Activated CD8-positive, alpha-beta memory T cell treated with anti-CD3 and anti-CD28 coated beads for 48 hours (primary cell): ENCODE measurements at regions not wholly inside any gene's neighbourhood (a gene's known extent, or its start where the extent isn't known, plus 50 kb on each side); places are given as distances from the start of the nearest gene placed in this dataset.
"Not testable (repeated sequence)": the region's sequence is repeated elsewhere in the genome, so short reads cannot be mapped to it uniquely, and the experiment has no call there.

ENCODE experiments used
- DNase-seq, 3 experiments: peaks; one replicate each; pipeline ENCODE4 v3.0.0-alpha.2; 2020; ENCODE audit warnings: low read depth in 2 of 3, low spot score in 2 of 3

DNA sequence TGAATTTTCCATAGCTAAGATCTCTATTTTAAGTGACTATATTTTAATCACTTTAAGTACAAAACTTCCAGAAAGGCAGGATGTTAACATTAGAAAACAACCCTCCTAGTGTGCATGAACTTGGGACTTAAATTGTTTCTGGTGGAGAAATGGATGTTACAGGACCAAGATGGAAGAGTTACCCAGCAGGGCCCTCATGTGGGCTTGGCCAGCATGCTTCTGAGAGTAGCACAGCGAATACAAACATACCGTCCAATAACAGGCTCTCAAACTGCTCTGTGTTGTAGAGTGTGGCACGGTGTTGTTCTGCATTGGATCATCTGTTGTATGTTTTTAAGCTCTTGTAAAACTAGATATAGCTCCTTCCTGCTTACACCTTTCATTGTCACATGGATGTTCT, 346.1 kb upstream of the SMIM21 start:
- no peak for DNase-seq

DNA sequence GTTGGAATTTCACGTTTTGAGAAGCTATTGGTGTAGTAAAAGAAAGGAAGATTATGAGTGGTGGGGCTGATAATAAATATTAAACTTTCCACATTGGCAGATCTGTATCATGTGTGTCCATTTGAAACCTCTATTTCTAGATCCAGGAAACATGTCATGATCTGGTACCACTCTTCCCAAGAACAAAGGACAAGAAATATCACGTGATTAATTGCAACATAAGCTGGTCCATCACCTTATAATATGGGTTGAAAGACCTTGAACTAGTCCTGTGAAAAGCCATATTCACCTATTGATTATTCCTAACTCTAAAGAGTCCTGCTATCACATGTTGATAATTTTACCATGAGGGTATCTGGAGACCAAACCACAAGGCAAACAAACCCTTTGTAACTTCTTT, 335.3 kb upstream of the SMIM21 start:
- no peak for DNase-seq

DNA sequence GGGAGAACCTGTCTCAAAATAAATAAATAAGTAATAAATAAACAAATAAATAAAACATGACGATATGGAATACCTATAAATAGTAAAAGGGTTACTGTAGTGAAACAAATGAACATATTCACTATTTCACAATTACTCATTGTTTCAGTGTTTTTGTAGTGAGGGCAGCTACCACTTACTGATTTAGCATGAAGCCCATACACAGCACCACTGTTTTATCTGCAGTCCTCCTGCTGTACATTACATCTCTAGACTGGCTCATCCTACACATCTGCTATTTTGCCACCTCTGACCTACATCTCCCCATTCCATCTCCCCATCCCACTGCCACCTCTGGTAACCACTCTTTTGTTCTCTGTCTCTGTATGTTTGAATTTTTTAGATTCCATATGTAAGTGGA, 332.7 kb upstream of the SMIM21 start:
- no peak for DNase-seq

DNA sequence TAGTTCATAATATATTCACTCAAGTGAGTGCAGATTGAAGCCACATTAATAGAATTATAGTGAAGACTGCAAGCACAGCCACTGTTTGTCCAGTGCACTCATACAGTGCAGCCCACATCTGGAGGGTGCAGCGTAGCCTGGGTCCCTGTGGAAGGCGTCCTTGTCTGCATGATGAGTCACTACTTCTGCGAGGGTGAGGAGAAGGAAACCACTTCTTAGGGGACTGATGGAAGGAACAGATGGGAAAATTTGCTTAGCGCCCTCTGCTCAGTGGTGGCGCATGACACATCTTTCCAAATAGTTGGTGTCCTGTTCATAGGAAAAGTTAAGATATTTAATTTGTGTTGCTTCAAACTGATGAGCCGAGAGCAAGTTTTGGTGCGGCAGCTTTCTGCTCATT, 330.4 kb upstream of the SMIM21 start:
- no peak for DNase-seq

DNA sequence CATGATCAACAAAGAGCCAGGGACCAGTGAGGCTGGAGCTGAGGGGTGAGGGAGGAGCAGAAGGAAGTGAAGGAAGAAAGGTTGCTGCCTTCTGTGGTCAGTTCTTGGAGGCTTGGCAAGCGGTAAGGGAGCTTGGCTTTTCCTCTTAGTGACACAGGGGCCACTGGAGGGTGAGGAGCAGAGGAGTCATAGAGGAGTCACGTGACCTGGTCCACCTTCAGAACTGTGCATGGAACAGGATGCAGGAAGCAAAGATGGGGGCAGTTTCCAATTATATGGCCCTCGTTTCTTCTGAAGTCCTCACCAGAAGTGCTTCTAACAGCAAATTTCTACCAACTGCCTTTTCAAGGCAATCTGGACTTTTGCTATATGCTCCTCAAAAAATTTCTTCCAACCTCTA, 326.9 kb upstream of the SMIM21 start:
- no peak for DNase-seq

DNA sequence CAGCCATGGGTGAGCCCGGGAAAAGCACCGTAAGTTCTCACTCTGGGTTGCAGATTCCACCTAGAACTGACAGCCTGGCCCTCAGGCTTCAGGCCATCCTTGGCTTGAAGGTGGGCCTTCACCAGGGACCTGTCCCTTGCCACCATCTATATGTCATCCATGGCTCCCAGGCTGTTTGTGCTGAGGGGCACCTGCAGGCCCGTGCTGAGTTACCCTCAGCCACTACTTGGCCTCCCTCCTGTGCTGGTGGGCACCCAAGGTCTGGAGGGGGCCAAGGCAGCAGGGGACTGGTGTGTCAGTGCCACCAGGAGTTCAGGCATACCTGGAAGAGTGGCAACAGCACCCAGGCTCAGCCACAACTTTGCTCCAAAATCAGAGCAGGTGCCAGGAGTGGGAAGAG, 326.2 kb upstream of the SMIM21 start:
- no peak for DNase-seq

DNA sequence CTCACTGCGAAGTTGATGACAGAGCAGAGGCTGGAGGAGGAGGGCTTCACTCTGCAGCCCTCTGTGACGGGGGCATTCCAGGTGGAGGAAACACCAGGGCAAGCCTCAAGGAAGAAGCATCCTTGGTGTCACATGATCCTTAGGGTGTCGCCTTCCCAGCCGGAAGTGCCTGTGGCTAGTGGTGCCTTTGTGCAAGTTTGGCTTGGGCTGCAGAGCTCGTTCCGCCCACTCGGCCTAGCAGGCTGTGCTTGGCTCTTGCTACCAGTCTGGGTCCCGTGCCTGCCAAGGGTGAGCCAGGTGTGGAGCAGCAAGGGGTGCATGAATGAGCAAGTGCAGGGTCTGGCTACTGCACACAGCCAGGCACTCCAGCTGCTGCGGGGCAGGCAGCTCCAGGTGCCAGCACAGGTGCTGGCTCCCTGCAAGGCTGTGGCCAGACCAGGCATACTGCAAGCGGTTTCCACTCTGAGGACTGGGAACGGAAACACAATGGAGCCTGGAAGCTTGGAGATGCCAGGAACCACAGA, 325.3 kb upstream of the SMIM21 start:
- no peak for DNase-seq

DNA sequence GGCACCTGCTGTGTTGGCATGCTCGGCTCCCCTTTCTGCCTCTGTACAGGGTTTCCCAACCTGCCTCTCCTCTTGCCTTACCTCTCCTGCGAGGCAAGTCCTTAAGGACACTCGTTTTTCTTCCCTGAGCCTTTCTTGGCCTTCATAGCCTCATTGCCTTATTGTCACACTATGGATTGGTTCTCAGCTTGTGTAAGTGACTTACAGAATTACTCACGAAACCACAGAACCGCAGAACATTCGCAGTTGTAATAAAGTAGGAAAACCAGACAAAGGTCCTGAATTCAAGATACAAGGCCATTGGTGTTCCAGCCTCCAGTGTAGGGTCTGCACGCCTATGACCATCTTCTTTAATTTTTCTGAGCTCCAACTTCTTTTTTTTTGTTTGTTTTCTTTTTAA, 317.6 kb upstream of the SMIM21 start:
- DNase-seq: no peak

DNA sequence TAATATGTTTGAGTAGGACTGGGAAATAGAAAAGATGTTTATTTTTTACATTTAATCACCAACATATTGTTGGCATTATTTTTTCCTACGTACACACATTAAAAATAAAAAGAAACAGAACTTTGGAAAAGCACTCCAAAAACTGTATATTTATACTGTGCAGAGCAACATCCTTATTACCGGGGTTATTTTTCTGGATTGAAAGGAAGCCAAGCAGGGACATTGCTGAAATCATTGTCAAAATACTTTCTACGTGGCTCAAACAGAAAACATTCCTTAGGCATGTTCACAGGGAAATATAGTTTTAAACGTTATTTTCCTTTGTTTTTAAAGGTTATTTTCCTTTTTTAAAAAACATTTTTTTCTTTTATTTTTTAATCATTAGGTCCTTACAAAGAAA, 315.0 kb upstream of the SMIM21 start:
- DNase-seq: no peak

DNA sequence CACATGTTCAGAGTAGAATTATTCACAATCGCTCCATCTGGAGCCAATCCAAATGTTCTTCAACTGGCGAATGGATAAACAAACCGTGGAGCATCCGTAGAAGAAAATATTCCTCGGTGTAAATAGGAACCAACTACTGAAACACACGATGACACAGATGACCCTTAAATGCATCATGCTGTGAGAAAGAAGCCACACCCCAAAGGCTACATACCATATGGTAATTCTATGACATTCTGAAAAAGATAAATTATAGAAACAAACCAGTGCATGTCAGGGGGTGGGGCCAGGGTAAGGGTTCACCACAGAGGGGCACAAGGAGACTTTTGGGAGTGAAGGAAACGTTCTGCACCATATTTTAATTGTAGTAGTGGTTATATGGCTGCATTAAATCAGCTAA, 312.2 kb upstream of the SMIM21 start:
- no peak for DNase-seq

DNA sequence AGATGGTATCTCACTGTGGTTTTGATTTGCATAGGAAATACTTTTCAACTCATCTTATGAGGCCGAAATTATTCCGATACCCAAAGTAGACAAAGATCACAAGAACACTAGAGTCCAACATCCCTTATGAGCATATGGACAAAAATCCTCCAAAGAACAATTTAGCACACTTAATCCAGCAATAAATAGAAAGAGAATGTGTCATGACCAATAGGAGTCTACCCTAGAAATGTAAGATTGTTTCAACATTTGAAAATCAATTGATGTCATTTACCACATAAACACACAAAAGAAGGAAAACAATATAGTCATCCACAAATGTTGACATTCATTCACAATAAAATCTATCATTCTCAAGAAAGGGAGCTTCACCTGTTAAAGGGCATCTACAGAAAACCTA, 307.8 kb upstream of the SMIM21 start:
- DNase-seq: no peak

DNA sequence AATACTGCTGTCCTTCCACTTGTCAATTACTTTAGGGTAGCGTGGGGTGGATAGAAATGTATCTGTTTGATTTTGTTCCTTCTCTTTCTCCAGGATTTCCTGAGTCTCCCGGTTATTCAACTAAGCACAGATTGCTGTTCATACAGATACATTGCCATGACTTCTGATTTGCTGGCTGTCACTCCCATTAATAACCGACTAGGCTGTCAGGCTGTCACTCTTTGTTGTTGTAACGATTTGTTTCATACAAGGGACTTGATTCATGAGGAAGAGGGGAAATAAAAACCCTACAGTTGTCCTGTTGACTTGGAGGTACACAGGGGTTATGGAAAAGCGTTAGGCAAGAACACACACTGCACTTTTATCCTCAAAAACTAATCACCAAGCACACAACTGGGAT, 302.7 kb upstream of the SMIM21 start:
- DNase-seq: no peak

DNA sequence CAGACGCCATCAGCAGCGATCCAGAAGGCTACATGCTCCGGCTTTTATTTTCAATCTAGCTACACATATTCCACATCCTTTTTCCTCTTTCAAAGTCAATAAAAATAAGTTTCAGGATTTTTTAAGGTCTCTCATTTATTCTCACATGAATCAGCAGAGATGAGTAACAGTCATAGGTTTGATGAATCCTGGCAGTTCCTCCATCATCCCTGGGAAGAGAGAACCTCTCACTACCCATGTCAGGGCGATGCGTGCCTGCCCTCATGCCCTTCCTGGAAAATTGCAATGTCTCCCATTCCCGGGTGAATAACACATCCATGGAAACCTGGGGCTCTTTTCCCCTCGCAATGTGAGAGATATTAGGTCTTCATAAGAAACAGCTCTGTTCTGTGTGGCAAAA, 301.1 kb upstream of the SMIM21 start:
- no peak for DNase-seq

DNA sequence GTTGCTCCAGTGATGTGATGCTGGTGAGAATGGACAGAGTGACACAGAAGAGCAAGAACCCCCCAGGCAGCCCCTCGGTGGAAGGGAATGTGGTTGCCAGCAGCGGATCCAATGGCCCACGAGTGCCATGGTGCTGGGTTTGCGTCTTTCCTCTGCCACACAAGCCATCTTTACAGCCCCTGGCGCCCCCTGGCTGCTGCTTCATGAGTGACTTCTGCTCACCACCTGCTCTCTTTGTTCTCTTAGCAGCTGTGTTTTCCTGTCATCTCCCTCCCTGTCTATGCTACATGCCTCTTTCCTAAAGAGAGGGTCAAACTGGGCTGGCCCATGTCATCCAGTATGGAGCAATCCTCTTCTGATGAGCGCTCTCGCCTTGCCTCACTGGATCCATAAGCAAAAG, 300.0 kb upstream of the SMIM21 start:
- DNase-seq: no peak

DNA sequence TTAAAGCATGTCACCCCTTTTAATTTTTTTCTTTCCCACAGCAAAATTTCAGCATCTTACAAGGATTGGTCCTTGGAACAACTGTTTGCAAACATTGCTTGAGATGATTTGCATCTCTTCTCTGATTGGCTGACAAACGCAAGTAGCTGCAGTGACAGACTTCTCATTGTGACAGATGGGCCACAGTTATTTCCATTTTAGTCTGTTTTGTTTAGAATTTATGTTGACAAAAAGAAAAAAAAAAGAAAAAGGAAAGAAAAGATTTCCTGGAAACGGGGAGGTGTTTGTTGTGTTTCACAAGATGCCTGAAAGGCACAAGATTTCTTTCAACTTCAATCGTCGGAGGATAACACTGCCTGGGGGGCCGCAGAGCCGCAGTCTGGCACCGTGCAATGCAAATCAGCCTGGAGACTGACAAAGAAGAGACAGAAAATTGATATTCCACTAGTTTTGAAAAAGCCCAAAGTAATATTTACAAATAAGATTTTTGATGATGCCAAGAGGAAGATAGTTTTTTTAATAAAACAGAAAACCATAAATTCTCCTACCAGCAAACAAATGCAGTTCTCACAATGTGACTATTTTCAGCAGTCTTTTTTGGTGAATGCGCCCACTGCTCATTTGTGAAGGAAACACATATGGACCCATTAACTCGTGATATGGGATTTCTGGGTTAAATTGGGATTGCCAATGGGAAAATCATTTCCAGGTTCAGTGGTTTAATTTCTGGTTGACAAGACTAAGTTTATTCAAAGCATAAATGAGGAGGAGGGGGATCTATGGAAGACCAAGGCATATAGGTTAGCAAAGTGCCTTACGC, 296.2 kb upstream of the SMIM21 start:
- DNase-seq: no peak

DNA sequence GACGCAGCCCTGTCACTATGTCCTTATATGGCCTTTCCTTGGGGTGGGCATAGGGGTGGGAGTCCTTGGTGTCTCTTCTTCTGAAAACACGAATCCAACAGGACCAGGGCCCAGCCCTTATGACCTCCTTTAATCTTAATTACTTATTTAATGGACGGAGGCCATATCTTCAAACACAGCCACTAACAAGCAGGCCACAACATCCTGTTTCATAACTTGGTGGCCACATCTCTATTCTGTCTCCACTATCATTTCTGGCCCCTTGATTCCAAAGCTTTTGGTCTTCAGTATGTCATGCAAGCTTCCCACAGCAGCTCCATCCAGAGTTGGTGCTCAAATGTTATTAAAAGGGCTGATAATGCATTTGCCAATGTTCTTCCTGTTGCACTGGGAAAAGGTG, 287.3 kb upstream of the SMIM21 start:
- DNase-seq: no peak

DNA sequence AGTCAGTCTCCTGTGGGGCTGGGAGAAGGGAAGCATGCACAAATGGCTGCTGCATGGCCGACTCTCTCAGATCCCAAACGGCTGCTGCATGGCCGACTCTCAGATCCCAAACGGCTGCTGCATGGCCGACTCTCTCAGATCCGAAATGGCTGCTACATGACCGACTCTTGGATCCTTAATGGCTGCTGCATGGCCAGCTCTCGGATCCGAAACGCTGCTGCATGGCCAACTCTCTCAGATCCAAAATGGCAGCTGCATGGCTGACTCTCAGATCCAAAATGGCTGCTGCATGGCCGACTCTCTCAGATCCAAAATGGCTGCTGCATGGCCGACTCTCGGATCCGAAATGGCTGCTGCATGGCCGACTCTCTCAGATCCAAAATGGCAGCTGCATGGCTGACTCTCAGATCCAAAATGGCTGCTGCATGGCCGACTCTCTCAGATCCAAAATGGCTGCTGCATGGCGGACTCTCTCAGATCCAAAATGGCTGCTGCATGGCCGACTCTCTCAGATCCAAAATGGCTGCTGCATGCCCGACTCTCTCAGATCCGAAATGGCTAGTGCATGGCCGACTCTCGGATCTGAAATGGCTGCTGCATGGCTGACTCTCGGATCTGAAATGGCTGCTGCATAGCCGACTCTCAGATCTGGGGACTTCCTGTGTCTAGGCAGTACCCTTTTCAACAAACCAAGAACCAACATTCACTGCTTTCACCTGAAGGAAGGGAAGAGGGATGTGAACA, 284.8 kb upstream of the SMIM21 start:
- DNase-seq: not testable (repeated sequence)

DNA sequence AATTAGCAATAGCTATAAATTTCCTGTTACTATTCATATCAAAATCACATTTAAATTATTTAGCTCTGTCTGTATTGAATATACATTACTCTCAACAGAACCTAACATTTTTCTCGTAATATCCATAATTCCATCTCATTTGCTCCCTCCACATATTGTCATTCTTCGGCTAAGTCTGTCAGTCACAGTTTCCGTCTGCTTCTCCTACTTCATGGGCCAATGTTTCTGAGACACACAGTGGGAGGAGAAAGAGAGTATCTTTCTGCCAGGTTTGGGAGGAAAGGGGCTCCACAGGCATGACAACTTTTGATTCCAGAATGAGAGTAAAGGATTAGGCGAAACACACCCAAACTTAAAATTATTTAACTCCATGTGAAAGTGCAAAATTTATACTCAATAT, 273.1 kb upstream of the SMIM21 start:
- DNase-seq: no peak

DNA sequence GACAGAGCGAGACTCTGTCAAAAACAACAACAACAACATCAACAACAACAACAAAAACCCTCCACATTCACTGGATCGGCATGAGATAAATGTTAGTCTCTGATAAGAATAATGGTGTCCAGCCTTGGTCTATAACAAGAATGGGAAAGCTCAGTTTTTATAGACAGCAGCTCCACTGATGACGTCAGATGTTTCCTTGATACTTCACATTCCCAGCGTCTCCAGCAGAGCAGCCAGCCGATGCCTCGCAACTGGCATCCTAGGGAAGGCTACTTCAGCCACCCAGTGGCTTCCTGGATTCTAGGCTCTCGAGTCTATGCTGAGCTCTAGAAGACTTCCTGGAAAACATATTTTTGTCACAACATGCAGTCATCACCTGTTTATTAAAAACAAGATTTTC, 271.4 kb upstream of the SMIM21 start:
- DNase-seq: no peak

DNA sequence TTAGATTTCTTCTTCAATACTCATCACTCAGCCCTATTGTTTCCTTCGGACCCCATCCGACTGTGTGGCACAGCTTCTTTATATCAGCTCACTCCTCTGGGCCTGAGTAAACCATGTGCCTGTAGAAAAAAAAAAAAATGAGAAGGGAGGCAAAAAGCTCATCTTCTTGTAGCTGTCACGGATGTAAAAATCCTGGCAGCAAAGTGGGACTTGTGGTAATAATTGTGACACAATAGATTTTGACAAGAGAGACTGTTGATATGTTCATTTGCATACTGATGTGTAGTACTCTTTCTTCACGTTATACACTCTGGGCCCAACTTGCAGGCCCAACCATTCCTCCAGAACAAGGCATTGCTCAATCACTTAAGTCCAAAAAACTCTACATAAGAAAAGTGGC, 270.0 kb upstream of the SMIM21 start:
- no peak for DNase-seq

DNA sequence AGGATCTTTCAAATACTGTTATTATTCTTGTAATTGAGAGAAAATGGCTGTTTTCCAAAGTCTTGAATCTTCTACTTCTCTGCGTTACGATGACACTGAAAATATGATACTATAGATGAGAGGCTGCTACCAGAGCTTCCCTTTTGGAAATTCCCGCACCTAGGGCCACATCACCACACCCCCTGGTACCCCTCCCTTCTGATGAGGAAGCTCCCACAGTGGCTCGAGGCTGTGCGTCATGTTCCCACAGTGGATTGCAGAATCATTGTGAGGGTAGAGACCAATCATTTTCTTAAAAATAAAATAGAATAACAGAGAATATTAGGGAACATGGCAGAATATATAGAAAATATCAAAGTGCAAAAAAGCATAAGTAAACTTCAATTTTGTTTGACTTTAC, 268.9 kb upstream of the SMIM21 start:
- no peak for DNase-seq

DNA sequence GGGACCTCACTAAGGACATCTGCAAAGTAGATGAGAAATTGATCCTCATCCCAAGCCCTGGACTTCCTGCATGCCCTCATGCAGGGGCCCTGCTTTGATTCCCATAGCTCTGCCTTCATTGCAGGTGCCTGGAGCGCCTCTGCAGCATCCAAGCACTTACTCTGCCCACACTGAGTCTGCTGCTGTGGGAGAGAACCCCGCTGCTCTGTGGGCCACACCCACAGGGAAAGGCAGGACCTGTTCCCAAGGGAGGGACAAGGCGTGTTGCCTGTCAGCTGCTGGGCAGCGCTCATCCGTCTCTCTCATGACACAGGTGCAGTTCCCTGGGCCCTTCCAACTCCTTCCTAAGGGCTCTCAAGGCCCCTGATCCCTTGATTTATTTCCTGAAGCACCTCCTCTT, 266.8 kb upstream of the SMIM21 start:
- DNase-seq: no peak

DNA sequence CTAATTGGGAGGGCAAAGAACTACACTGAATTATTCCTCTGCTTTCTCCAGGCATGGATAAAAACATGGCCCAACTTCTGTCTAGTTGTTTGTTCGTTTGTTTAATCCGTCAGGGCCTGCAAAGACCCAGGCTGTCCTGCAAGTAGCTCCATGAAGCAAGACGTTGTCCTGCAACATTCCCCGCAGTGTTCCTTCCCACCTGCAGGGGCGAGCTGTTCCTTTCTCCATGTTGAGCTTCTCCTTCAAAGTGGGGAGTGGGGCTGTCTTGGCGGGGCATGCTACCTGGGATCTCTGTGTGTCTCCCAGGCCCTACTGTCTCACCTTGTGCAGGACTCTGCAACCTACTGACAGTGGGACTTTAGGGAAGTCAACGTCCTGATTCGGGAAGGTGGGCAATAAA, 264.0 kb upstream of the SMIM21 start:
- DNase-seq: no peak
